Pancreas (tissue), 10 donors: ENCODE measurements at regions not wholly inside any gene's neighbourhood (a gene's known extent, or its start where the extent isn't known, plus 50 kb on each side); places are given as distances from the start of the nearest gene placed in this dataset.

ENCODE experiments used
- ATAC-seq, 4 donors: fragments of 200-7000 bp; cut with Tn5 transposase; one replicate each; pipeline versions ENCODE4 v1.8.0 to v1.9.1; 2020; ENCODE audit warnings: mild to moderate bottlenecking in 4 of 4, moderate library complexity in 4 of 4
- DNase-seq, 6 donors: peaks; one replicate each; pipeline ENCODE4 v3.0.0-alpha.2; 2020
- FAIRE-seq: peaks from 2 replicates; lab custom pipeline; 2012; peaks lifted over from hg19 to GRCh38; lab: Jason Lieb, UNC
- H3K27ac ChIP-seq, 4 donors: fragments of 200-600 bp; sonication (generic); 1 replicate in 3 of 4; 2 replicates in 1 of 4; pipeline versions ENCODE4 v1.5.0 to v1.8.0; 2020
- H3K27me3 ChIP-seq, 4 donors: fragments of 200-600 bp; one replicate each; pipeline ENCODE4 v1.8.0; 2021
- H3K36me3 ChIP-seq, 3 donors: fragments of 200-600 bp; sonication (generic) in 1 of 3; one replicate each; pipeline versions ENCODE4 v1.5.0 to v1.8.0; 2020 to 2021
- H3K4me1 ChIP-seq, 3 donors: fragments of 200-600 bp; one replicate each; pipeline ENCODE4 v1.8.0; 2021
- H3K4me3 ChIP-seq, 4 donors: fragments of 200-600 bp; sonication (generic) in 2 of 4; one replicate each; pipeline versions ENCODE4 v1.5.0 to v1.8.0; 2020 to 2021
- H3K9me3 ChIP-seq, 4 donors: fragments of 200-600 bp; one replicate each; pipeline ENCODE4 v1.8.0; 2021
- WGBS, 2 donors: extraction: QIAGEN DNeasy Blood & Tissue Kit; methylation state at CpG; one replicate each; pipeline ENCODE4 v1.1.7; 2013; 5-methylcytosine and 5-hydroxymethylcytosine counted together
- intact Hi-C, 3 donors: fragments of 100-400 bp; cut with DNase I; formaldehyde crosslinking; loops; one replicate each; pipeline versions ENCODE4 v1.11.1 to v1.14.2; 2022
- TF ChIP-seq, protein P1 (sequence below), 4 donors: fragments of 200-600 bp; sonication (generic) in 3 of 4; IDR thresholded peaks; one replicate each; pipeline versions ENCODE4 v1.5.0 to v1.8.0; 2021; ENCODE audit warnings: antibody characterized with exemption in 4 of 4
- donor health status: healthy with polysubstance abuse.
- donor health status: DM: no; HTN: no; CAD: no; lungs with moderate emphysema.
- donor health status: DM: no; HTN: no; CAD: no.
- donor health status: control.
- donor health status: control.
- donor health status: Bipolar disorder and iron deficiency.
- donor health status: DM: yes; HTN: yes; CAD: no.
- donor health status: DM: no; HTN: no; CAD: no.
- donor health status: DM: no; HTN: no; CAD: no.
- donor health status: DM: yes; HTN: yes; CAD: no.

DNA sequence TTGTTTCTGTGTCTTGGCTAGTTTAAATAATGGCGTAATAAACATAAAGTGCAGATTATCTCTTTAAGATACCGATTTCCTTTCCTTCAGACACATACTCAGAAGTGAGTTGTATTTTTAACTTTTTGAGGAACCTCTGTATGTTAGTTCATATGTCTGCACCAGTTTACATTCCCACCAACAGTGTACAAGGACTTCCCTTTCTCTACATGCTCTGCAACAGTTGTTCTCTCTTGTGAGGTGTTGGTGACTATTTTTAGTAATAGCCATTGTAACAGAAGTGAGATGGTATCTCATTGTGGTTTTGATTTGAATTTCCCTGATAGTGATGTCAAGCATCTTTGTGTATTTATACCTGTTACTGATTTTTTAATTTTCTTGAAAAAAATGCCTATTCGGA is 418.6 kb downstream of the UQCRFS1 start:
- TF ChIP-seq, protein P1, sequence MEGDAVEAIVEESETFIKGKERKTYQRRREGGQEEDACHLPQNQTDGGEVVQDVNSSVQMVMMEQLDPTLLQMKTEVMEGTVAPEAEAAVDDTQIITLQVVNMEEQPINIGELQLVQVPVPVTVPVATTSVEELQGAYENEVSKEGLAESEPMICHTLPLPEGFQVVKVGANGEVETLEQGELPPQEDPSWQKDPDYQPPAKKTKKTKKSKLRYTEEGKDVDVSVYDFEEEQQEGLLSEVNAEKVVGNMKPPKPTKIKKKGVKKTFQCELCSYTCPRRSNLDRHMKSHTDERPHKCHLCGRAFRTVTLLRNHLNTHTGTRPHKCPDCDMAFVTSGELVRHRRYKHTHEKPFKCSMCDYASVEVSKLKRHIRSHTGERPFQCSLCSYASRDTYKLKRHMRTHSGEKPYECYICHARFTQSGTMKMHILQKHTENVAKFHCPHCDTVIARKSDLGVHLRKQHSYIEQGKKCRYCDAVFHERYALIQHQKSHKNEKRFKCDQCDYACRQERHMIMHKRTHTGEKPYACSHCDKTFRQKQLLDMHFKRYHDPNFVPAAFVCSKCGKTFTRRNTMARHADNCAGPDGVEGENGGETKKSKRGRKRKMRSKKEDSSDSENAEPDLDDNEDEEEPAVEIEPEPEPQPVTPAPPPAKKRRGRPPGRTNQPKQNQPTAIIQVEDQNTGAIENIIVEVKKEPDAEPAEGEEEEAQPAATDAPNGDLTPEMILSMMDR (IDR thresholded peaks at IDR 0.05): no peak
- no peaks in the 10 kb centered on the region for H3K9me3 ChIP-seq
- DNase-seq: no peak
- intact Hi-C loops: no loop called here
- peak overlapping the region in 1 of 4 donors; percentile 49 for H3K4me3 ChIP-seq
- WGBS, 2 donors: 40 to 48% methylated on average over 3 of the region's 3 CpGs
- ATAC-seq: no peak
- no peak for FAIRE-seq
- H3K36me3 ChIP-seq: no peaks in the 10 kb centered on the region
- H3K27me3 ChIP-seq: peaks cover 0 to 27% (median 2%) of the 10 kb centered on the region in 4 donors
- H3K4me1 ChIP-seq: no peaks in the 10 kb centered on the region
- H3K27ac ChIP-seq: no peak overlapping the region

DNA sequence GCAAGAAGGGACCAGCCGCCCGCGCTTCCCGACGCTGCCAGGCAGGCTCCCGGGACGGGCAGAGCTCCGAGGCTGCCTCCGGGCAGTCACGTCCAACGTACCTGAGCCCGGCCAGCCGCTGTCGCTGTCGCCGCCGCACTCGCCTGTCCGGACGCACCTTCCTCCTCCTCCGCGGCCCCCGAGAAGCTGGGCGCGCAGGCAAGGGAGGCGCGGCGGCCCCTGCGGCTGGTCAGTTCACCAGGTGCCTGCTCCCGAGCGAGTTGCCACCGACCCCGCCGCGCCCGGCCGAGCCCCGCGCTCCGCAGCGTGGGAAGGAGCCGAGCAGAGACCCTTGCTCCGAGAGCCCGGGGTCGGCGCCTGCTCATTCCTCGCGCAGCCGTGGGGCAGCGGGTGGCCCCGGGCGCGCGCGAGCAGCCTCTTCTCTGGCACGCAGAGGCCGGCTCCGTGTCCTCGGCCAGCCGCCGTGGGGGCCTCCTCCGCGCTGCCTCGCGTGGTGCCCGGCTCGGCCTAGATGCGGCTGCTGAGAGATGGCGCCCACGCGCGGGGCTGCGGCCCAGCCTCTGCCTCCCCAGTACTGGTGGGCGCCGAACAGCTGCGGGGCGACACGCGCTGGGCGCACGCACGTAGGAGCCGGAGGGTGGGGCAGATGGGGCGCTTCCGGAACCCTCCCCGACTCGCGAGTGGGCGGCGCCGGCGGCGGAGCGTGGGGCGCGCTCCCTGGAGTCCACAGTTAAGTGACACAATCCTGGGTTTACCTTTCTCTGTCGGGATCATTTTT is 419.4 kb downstream of the UQCRFS1 start:
- Histone ChIP-seq H3K4me3 (peak overlapping the region in 3 of 4 donors; percentile 12 to 49 (median 14)), H3K36me3 (no peaks in the 10 kb centered on the region), H3K9me3 (no peaks in the 10 kb centered on the region), H3K27me3 (peaks cover 0 to 27% (median 2%) of the 10 kb centered on the region in 4 donors), H3K27ac (no peak overlapping the region), H3K4me1 (no peaks in the 10 kb centered on the region)
- TF ChIP-seq, protein P1 (IDR thresholded peaks at IDR 0.05): no peak
- ATAC-seq (peak in 1 of 4 donors; percentile 46), FAIRE-seq (no peak), DNase-seq (peak in 4 of 6 donors; percentile 3 to 55 (median 28))
- intact Hi-C loops: no loop called here
- WGBS, 2 donors: 2% methylated on average over 51 to 97 of the region's 97 CpGs

- Histone ChIP-seq H3K4me3 (no peak overlapping the region), H3K36me3 (no peaks in the 10 kb centered on the region), H3K9me3 (no peaks in the 10 kb centered on the region), H3K27me3 (no peaks in the 10 kb centered on the region), H3K27ac (no peak overlapping the region), H3K4me1 (no peaks in the 10 kb centered on the region)
- no peak for DNase-seq
- ATAC-seq: no peak
- FAIRE-seq: no peak
- intact Hi-C loops: no loop called here
- WGBS, 2 donors: 32 to 40% methylated on average over 3 of the region's 3 CpGs
- TF ChIP-seq, protein P1 (IDR thresholded peaks at IDR 0.05): no peak
Observed at GRCh38 chr19:28785971-28786370, 427.0 kb downstream of the UQCRFS1 start.

DNA sequence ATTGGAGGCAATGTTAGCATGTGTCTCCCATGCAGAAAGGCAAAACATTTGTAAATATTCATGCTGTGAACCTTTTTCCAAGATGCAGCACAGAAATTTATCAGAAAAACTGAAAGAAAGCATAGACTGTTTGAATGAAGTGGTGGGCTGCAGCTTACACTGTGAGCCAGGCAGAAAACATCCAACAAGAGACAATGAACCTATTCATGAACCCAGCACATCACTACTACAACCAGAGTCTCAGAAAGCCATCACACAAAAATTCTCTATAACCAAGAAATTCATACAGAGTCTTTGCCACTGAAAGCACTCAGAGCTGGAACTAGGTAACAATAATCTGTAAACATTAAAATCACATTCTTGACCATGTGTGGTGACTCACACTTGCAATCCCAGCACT is 448.9 kb downstream of the UQCRFS1 start:
- Histone ChIP-seq H3K9me3 (no peaks in the 10 kb centered on the region), H3K36me3 (no peaks in the 10 kb centered on the region), H3K27ac (no peak overlapping the region), H3K4me1 (no peaks in the 10 kb centered on the region), H3K4me3 (no peak overlapping the region), H3K27me3 (no peaks in the 10 kb centered on the region)
- TF ChIP-seq, protein P1 (IDR thresholded peaks at IDR 0.05): no peak
- ATAC-seq (no peak), FAIRE-seq (no peak), DNase-seq (no peak)
- intact Hi-C loops: no loop called here

- Histone ChIP-seq H3K36me3 (no peaks in the 10 kb centered on the region), H3K4me1 (no peaks in the 10 kb centered on the region), H3K9me3 (no peaks in the 10 kb centered on the region), H3K27me3 (no peaks in the 10 kb centered on the region), H3K4me3 (no peak overlapping the region), H3K27ac (no peak overlapping the region)
- intact Hi-C loops: no loop called here
- 38 to 58% methylated on average over 2 of the region's 2 CpGs for WGBS, 2 donors
- ATAC-seq: no peak
- no peak for FAIRE-seq
- DNase-seq: no peak
- TF ChIP-seq, protein P1 (IDR thresholded peaks at IDR 0.05): no peak
Observed at GRCh38 chr19:28746478-28746877, 466.5 kb downstream of the UQCRFS1 start.
